Thoracic aorta (tissue), 2 donors: ENCODE measurements at regions not wholly inside any gene's neighbourhood (a gene's known extent, or its start where the extent isn't known, plus 50 kb on each side); places are given as distances from the start of the nearest gene placed in this dataset.
A peak's percentile ranks its signal among the peaks of the same experiment; 100 is the strongest.
"Not testable (repeated sequence)": the region's sequence is repeated elsewhere in the genome, so short reads cannot be mapped to it uniquely, and the experiment has no call there.

Source experiments
- ATAC-seq: fragments of 150-250 bp; one replicate; pipeline ENCODE4 v1.8.0; 2017; ENCODE audit warnings: low read depth; ENCODE audit not compliant: insufficient number of reproducible peaks, low FRiP score
- DNase-seq: peaks from one replicate; pipeline ENCODE4 v3.0.0-alpha.2; 2020; ENCODE audit warnings: low spot score
- H3K27ac ChIP-seq, 2 donors: fragments of 200-600 bp; sonication (generic); 1 replicate in 1 of 2; 2 replicates in 1 of 2; pipeline ENCODE4 v1.5.1; 2016; ENCODE audit warnings: mild to moderate bottlenecking in 2 of 2, moderate library complexity in 2 of 2
- H3K27me3 ChIP-seq: fragments of 200-600 bp; sonication (generic); replicated peaks from 2 replicates; pipeline ENCODE4 v1.6.0; 2016; ENCODE audit warnings: mild to moderate bottlenecking; ENCODE audit not compliant: insufficient read depth
- H3K36me3 ChIP-seq: fragments of 200-600 bp; sonication (generic); one replicate; pipeline ENCODE4 v1.5.1; 2016
- H3K4me1 ChIP-seq, 2 donors: fragments of 200-600 bp; sonication (generic); 1 replicate in 1 of 2; 2 replicates in 1 of 2; pipeline versions ENCODE4 v1.5.1 to v1.6.0; 2016; ENCODE audit warnings: low read depth in 2 of 2, mild to moderate bottlenecking in 1 of 2; ENCODE audit not compliant: control insufficient read depth in 1 of 2
- H3K4me3 ChIP-seq: fragments of 200-600 bp; sonication (generic); 2 replicates; pipeline ENCODE4 v1.5.1; 2016; ENCODE audit warnings: mild to moderate bottlenecking
- H3K9me3 ChIP-seq: fragments of 200-600 bp; sonication (generic); 2 replicates; pipeline ENCODE4 v1.5.1; 2016
- CTCF ChIP-seq: fragments of 200-600 bp; sonication (generic); IDR thresholded peaks from one replicate; pipeline ENCODE4 v1.5.1; 2019; ENCODE audit warnings: antibody characterized with exemption

GRCh38 chr22:40094485-40094884 is 83.2 kb upstream of the TNRC6B start:
- Histone ChIP-seq H3K36me3 (no peaks in the 10 kb centered on the region), H3K27ac (no peak overlapping the region), H3K9me3 (no peaks in the 10 kb centered on the region), H3K4me3 (no peak overlapping the region), H3K4me1 (peaks cover 0 to 8% of the 10 kb centered on the region in 2 donors), H3K27me3 (no peaks in the 10 kb centered on the region)
- DNase-seq (no peak), ATAC-seq (no peak)
- TF ChIP-seq CTCF: no peak

GRCh38 chr22:40099887-40100286 is 77.8 kb upstream of the TNRC6B start:
- peaks cover 4 to 12% of the 10 kb centered on the region in 2 donors for H3K4me1 ChIP-seq
- not testable (repeated sequence) for H3K9me3 ChIP-seq, DNase-seq, H3K4me3 ChIP-seq, H3K27ac ChIP-seq, ATAC-seq, H3K36me3 ChIP-seq, H3K27me3 ChIP-seq

- no peak for TF ChIP-seq CTCF
- H3K36me3 ChIP-seq: no peaks in the 10 kb centered on the region
- H3K4me3 ChIP-seq: no peak overlapping the region
- peaks cover 9 to 32% of the 10 kb centered on the region in 2 donors for H3K4me1 ChIP-seq
- H3K9me3 ChIP-seq: no peaks in the 10 kb centered on the region
- H3K27ac ChIP-seq: no peak overlapping the region
- H3K27me3 ChIP-seq: no peaks in the 10 kb centered on the region
- no peak for ATAC-seq
- no peak for DNase-seq
Measured at GRCh38 chr22:40105755-40106154, 72.0 kb upstream of the TNRC6B start.

GRCh38 chr22:40107244-40107643 is 70.5 kb upstream of the TNRC6B start:
- Histone ChIP-seq H3K9me3 (no peaks in the 10 kb centered on the region), H3K4me1 (peaks cover 9 to 27% of the 10 kb centered on the region in 2 donors), H3K4me3 (peak overlapping the region; percentile 57), H3K36me3 (no peaks in the 10 kb centered on the region), H3K27ac (no peak overlapping the region), H3K27me3 (no peaks in the 10 kb centered on the region)
- no peak for DNase-seq
- no peak for ATAC-seq
- TF ChIP-seq CTCF: no peak

GRCh38 chr22:40107851-40108378 is 69.8 kb upstream of the TNRC6B start:
- no peak for TF ChIP-seq CTCF
- ATAC-seq (no peak), DNase-seq (no peak)
- H3K27me3 ChIP-seq: no peaks in the 10 kb centered on the region
- H3K4me3 ChIP-seq: peak overlapping the region; percentile 57
- H3K36me3 ChIP-seq: no peaks in the 10 kb centered on the region
- peak overlapping the region; percentile 3 to 11 for H3K27ac ChIP-seq
- no peaks in the 10 kb centered on the region for H3K9me3 ChIP-seq
- H3K4me1 ChIP-seq: peaks cover 9 to 27% of the 10 kb centered on the region in 2 donors

- peaks cover 9 to 27% of the 10 kb centered on the region in 2 donors for H3K4me1 ChIP-seq
- no peak for ATAC-seq
- H3K27me3 ChIP-seq: no peaks in the 10 kb centered on the region
- H3K27ac ChIP-seq: peak overlapping the region; percentile 3 to 11
- peak overlapping the region; percentile 57 for H3K4me3 ChIP-seq
- no peak for DNase-seq
- H3K36me3 ChIP-seq: no peaks in the 10 kb centered on the region
- no peaks in the 10 kb centered on the region for H3K9me3 ChIP-seq
- no peak for TF ChIP-seq CTCF
Measured at GRCh38 chr22:40108396-40108795, 69.3 kb upstream of the TNRC6B start.

- not testable (repeated sequence) for H3K9me3 ChIP-seq, H3K27me3 ChIP-seq, H3K4me3 ChIP-seq, DNase-seq, H3K27ac ChIP-seq, H3K36me3 ChIP-seq, ATAC-seq
- peaks cover 9 to 27% of the 10 kb centered on the region in 2 donors for H3K4me1 ChIP-seq
Measured at GRCh38 chr22:40108926-40109325, 68.8 kb upstream of the TNRC6B start.
